Upper lobe of left lung (tissue), 6 donors: ENCODE measurements at regions not wholly inside any gene's neighbourhood (a gene's known extent, or its start where the extent isn't known, plus 50 kb on each side); places are given as distances from the start of the nearest gene placed in this dataset.

Experiments used
- ATAC-seq, 2 donors: fragments of 200-7000 bp; cut with Tn5 transposase; one replicate each; pipeline ENCODE4 v1.9.1; 2022; ENCODE audit warnings: mild to moderate bottlenecking in 2 of 2, moderate library complexity in 2 of 2; ENCODE audit not compliant: low FRiP score in 2 of 2
- DNase-seq, 2 donors: peaks; one replicate each; pipeline ENCODE4 v3.0.0-alpha.2; 2019 to 2020
- H3K27ac ChIP-seq, 4 donors: fragments of 200-600 bp; sonication (generic); one replicate each; pipeline ENCODE4 v1.5.1; 2016 to 2019
- H3K27me3 ChIP-seq, 4 donors: fragments of 200-600 bp; sonication (generic); one replicate each; pipeline ENCODE4 v1.5.1; 2017 to 2019
- H3K36me3 ChIP-seq, 4 donors: fragments of 200-600 bp; sonication (generic); one replicate each; pipeline ENCODE4 v1.5.1; 2016 to 2019
- H3K4me1 ChIP-seq, 4 donors: fragments of 200-600 bp; sonication (generic); one replicate each; pipeline ENCODE4 v1.5.1; 2018 to 2019
- H3K4me3 ChIP-seq, 4 donors: fragments of 200-600 bp; sonication (generic); one replicate each; pipeline ENCODE4 v1.5.1; 2017 to 2019; ENCODE audit warnings: mild to moderate bottlenecking in 2 of 4, moderate library complexity in 1 of 4
- H3K9me3 ChIP-seq, 4 donors: fragments of 200-600 bp; sonication (generic); one replicate each; pipeline ENCODE4 v1.5.1; 2018 to 2019
- CTCF ChIP-seq, 6 experiments: fragments of 450-650 bp in 4 of 6; fragments of 200-600 bp in 2 of 6; sonication (generic) in 2 of 6; IDR thresholded peaks; one replicate each; pipeline ENCODE4 v1.5.1; 2016 to 2019; ENCODE audit warnings: antibody characterized with exemption in 6 of 6
- EP300 ChIP-seq, 4 donors: sonication (generic); formaldehyde crosslinking; IDR thresholded peaks; one replicate each; pipeline ENCODE4 v1.5.1; 2017; ENCODE audit warnings: antibody characterized with exemption in 4 of 4, control low read depth in 2 of 4
- POLR2A ChIP-seq, 4 donors: fragments of 450-650 bp; IDR thresholded peaks; one replicate each; pipeline ENCODE4 v1.5.1; 2016 to 2017; ENCODE audit warnings: antibody characterized with exemption in 4 of 4, mild to moderate bottlenecking in 2 of 4
- POLR2AphosphoS5 ChIP-seq, 2 donors: sonication (generic); formaldehyde crosslinking; IDR thresholded peaks; one replicate each; pipeline ENCODE4 v1.5.1; 2017; ENCODE audit warnings: antibody characterized with exemption in 2 of 2
- WGBS, 2 donors: methylation state at CpG; one replicate each; pipeline ENCODE4 v1.1.5; 2017 to 2018; 5-methylcytosine and 5-hydroxymethylcytosine counted together
- donor health status: DM: no; HTN: no; CAD: no; lungs with moderate emphysema.
- donor health status: DM: no; HTN: yes; CAD: no; lungs with severe emphysema.

- H3K36me3 ChIP-seq = no peaks in the 10 kb centered on the region
- DNase-seq (no peak), ATAC-seq (no peak)
- no peaks in the 10 kb centered on the region for H3K27me3 ChIP-seq
- H3K4me3 ChIP-seq = no peak overlapping the region
- 81 to 88% methylated on average over 3 of the region's 3 CpGs for WGBS, 2 donors
- TF ChIP-seq EP300 (IDR thresholded peaks at IDR 0.05) = no peak
- TF ChIP-seq CTCF (IDR thresholded peaks at IDR 0.05) = no peak
- no peak for TF ChIP-seq POLR2A (IDR thresholded peaks at IDR 0.05)
- no peak for TF ChIP-seq POLR2AphosphoS5 (IDR thresholded peaks at IDR 0.05)
- no peaks in the 10 kb centered on the region for H3K9me3 ChIP-seq
- H3K27ac ChIP-seq = no peak overlapping the region
- H3K4me1 ChIP-seq = no peaks in the 10 kb centered on the region
Measured at GRCh38 chr17:55887531-55887930, 136.7 kb downstream of the PCTP start.

GRCh38 chr17:55889271-55889670, 138.4 kb downstream of the PCTP start:
- no peaks in the 10 kb centered on the region for H3K9me3 ChIP-seq
- H3K4me1 ChIP-seq = no peaks in the 10 kb centered on the region
- no peak overlapping the region for H3K27ac ChIP-seq
- no peaks in the 10 kb centered on the region for H3K36me3 ChIP-seq
- TF ChIP-seq EP300 (IDR thresholded peaks at IDR 0.05) (no peak), CTCF (IDR thresholded peaks at IDR 0.05) (no peak), POLR2A (IDR thresholded peaks at IDR 0.05) (no peak)
- no peak overlapping the region for H3K4me3 ChIP-seq
- no peak for DNase-seq
- 31 to 55% methylated on average over 1 of the region's 1 CpG for WGBS, 2 donors
- no peaks in the 10 kb centered on the region for H3K27me3 ChIP-seq
- no peak for ATAC-seq

- ATAC-seq = peak in 1 of 2 donors; percentile 42
Measured at GRCh38 chr17:55895112-55895759, 144.4 kb downstream of the PCTP start.

GRCh38 chr17:55897301-55897700, 146.4 kb downstream of the PCTP start:
- no peak overlapping the region for H3K4me3 ChIP-seq
- H3K27ac ChIP-seq = no peak overlapping the region
- WGBS, 2 donors = 78 to 89% methylated on average over 3 to 4 of the region's 4 CpGs
- H3K27me3 ChIP-seq = no peaks in the 10 kb centered on the region
- no peaks in the 10 kb centered on the region for H3K9me3 ChIP-seq
- TF ChIP-seq POLR2AphosphoS5 (IDR thresholded peaks at IDR 0.05) = no peak
- TF ChIP-seq CTCF (IDR thresholded peaks at IDR 0.05) = no peak
- no peak for TF ChIP-seq EP300 (IDR thresholded peaks at IDR 0.05)
- no peak for TF ChIP-seq POLR2A (IDR thresholded peaks at IDR 0.05)
- DNase-seq (no peak), ATAC-seq (peak in 1 of 2 donors; percentile 90)
- no peaks in the 10 kb centered on the region for H3K4me1 ChIP-seq
- no peaks in the 10 kb centered on the region for H3K36me3 ChIP-seq

More at GRCh38 chr17:55895112-55895759, 144.4 kb downstream of the PCTP start:
- Histone ChIP-seq H3K4me3 (no peak overlapping the region), H3K36me3 (no peaks in the 10 kb centered on the region), H3K27ac (no peak overlapping the region), H3K27me3 (no peaks in the 10 kb centered on the region), H3K9me3 (no peaks in the 10 kb centered on the region), H3K4me1 (no peaks in the 10 kb centered on the region)
- DNase-seq = no peak
- WGBS, 2 donors = 69 to 74% methylated on average over 5 of the region's 5 CpGs
- TF ChIP-seq EP300 (IDR thresholded peaks at IDR 0.05) = no peak
- no peak for TF ChIP-seq POLR2AphosphoS5 (IDR thresholded peaks at IDR 0.05)
- TF ChIP-seq POLR2A (IDR thresholded peaks at IDR 0.05) = no peak
- TF ChIP-seq CTCF (IDR thresholded peaks at IDR 0.05) = no peak

GRCh38 chr17:55898195-55898594, 147.3 kb downstream of the PCTP start:
- no peaks in the 10 kb centered on the region for H3K36me3 ChIP-seq
- 42 to 48% methylated on average over 1 of the region's 1 CpG for WGBS, 2 donors
- no peak for TF ChIP-seq CTCF (IDR thresholded peaks at IDR 0.05)
- no peak for TF ChIP-seq POLR2A (IDR thresholded peaks at IDR 0.05)
- TF ChIP-seq EP300 (IDR thresholded peaks at IDR 0.05) = no peak
- no peak for TF ChIP-seq POLR2AphosphoS5 (IDR thresholded peaks at IDR 0.05)
- H3K27me3 ChIP-seq = no peaks in the 10 kb centered on the region
- H3K4me3 ChIP-seq = no peak overlapping the region
- H3K4me1 ChIP-seq = no peaks in the 10 kb centered on the region
- DNase-seq = no peak
- no peaks in the 10 kb centered on the region for H3K9me3 ChIP-seq
- peak in 1 of 2 donors; percentile 74 for ATAC-seq
- no peak overlapping the region for H3K27ac ChIP-seq
